GM21526 (cell line): ENCODE measurements at regions not wholly inside any gene's neighbourhood (a gene's known extent, or its start where the extent isn't known, plus 50 kb on each side); places are given as distances from the start of the nearest gene placed in this dataset.

ENCODE experiments used
- ATAC-seq: cut with Tn5 transposase; IDR thresholded peaks from one replicate; pipeline ENCODE4 v1.9.1; 2021; ENCODE audit warnings: moderate library complexity; ENCODE audit not compliant: unreplicated experiment, low FRiP score

DNA sequence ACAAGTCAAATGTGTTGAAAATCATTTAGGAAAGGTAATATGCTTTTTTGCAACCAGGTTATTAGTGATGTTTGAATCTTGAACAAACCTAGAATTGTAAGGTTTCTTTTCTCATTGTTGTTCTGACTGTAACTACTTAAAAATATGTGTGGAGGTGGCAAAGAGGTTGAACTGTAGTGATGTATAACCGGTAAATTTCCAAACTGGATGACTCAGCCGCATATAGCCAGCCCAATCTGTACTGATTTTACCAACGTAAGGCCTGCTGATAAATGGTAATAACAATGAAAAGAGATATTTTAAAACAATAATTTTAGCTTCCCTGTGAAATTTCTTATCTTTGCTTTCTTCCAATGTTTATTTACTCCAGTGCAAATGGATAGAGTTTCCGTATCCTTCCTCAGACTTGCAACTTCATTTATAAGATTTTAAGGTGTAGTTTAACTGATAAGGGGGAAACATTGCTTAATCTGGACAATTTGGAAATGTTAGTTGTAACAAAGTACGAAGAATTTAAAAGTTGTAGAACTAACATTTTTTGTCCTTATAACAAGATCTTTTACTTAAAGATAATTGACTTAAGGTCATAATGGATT lies 1170.4 kb upstream of the ZEB2 start:
- no peak for ATAC-seq

- ATAC-seq: no peak
These were observed 1169.4 kb upstream of the ZEB2 start for GRCh38 chr2:145689277-145689676.

- no peak for ATAC-seq
These were observed 1168.2 kb upstream of the ZEB2 start for GRCh38 chr2:145688156-145688555.

DNA sequence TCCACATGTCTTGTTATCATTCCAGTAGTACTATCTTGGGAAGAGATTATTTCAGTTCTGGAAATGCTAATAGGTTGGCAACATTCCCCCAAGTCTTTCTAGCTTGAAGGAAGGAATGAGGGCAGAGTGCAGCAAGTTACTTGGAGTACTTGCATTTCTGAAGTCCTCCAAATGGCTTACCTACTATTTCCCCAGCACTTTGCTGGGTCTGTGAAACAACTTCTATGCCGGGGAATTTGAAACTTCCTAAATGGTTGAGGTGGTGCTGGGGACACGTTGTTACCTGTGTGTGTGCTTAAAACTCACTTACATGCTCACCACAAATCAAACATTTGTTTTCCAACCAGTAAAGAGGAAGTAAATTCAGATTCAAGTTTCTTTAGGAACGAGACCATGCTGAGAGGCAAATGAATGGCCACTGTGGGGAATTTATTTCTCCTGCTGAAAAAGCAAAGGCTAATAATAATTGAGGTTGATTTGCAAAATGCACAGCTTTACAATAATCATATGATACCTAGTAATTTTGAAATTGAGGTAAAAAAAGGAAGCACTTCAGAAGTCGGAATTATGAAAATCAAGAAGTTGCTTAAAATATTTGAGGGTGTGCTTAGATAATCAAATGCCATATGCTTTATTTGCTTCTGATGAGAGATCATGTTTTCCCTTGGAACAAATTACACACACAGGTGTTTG lies 1167.7 kb upstream of the ZEB2 start:
- no peak for ATAC-seq

DNA sequence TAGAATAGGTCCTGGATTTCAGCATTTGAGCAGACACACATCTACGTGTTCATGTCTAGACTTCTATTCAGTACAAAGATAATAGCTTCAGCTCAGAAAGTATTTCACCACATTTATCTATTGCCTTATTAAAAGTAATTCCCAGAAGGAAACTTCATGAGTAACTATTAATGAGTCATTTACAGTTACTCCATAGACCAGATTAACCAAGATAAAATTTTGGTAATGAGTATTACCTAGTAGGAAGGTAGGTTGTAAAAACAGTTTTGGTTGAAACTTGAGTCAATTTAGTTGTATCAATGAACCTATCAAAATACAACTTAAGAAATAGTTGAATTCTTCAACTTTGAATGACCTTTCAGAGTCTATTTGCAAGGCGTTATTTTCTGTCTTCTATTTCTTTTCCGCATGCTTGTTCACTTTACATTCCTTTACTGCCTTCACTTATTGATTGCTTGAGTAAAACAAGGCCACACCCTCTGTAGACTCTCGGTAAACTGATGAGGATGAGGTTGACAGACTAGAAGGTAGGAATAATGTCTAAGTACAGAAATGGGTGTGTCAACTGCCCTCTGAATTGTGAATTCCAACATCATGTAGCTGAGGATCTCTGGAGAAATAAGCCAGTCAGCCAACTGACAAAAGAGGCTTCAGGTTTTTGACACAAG lies 1165.6 kb upstream of the ZEB2 start:
- ATAC-seq: no peak

DNA sequence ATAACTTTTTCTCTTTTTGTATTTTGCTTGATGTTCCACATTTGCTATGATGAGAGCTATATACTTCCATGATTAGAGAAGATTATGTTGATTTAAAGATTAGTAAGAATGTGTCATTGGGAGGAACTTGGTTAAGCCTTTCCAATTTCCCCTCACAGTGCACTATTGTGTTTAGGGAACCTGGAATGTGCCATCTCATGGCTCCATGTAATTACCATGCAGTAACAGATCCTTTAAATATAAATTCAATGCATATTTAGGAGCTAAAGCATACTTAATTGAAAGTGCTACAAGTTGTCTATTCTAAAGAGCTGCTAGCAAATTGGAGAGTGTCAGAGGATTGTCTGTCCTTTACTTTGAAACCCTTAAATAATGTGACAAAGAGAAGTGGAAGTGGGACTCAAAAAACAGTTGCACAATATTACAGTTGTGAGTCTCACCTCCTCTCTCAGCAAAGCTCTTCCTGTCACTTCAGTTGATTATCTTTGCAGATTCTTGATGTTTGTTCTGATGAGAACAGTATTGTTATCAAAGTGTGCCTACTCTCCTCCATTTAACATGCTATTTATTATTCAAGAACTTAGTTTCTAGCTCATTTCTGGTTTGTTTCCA lies 1162.7 kb upstream of the ZEB2 start:
- no peak for ATAC-seq

DNA sequence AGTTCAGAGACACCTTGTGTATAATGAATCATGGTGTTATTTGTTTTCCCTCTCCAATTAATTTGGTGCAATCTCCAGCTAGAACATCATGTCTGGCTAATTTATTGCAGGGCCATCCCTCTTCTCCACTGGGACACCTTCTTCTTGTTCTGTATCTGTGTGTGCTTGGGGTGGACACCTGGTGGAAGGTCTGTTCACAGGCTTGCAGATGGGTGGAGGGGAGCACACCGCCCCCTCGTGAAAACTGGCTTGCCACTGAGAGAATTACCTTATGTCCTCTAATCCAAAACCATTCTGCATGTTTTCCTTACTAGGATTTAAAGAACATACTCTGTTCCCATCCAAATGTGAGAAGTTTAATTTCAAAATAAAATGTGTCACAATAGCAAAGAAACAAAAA lies 1160.4 kb upstream of the ZEB2 start:
- ATAC-seq: no peak

DNA sequence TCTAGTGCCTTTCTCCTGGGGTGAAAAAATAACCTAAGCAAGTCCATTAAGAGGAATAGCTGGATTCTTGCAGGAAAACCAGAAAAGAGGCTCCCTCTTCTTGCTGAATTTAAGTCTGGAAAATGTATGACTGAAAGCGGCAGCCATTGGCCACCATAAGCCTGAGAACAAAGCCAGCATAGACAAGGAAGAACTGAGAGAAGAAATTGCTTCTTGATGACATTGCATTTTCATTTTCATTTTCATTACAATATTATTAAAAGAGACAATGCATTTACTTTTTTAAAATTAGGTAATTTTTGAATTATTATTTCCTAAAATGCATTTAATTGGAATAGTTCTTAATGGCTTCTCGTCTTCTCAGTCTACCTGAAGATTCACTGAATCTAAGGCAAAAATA lies 1157.5 kb upstream of the ZEB2 start:
- ATAC-seq: no peak

- ATAC-seq: no peak
These were observed 1154.8 kb upstream of the ZEB2 start for GRCh38 chr2:145674705-145675104.

GRCh38 chr2:145669301-145669700 lies 1149.4 kb upstream of the ZEB2 start:
- no peak for ATAC-seq

DNA sequence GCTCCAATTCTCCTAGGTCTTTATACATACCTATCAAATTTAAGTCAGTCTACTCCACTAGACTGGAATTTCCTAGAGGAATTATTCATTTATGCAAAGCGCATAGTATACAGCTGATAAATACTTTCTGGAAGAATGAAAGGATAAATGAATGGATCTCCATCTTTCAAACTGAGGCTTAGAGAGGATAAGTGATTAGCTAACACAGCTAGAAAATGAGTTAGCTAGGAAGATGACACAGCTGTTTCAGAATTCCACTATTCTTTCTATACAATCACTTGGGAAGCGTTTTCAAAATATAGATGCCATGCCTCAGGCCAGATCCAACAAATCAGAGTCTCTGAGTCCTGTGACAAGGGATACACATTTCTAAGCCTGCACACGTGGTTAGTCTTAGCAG lies 1146.6 kb upstream of the ZEB2 start:
- ATAC-seq: no peak

DNA sequence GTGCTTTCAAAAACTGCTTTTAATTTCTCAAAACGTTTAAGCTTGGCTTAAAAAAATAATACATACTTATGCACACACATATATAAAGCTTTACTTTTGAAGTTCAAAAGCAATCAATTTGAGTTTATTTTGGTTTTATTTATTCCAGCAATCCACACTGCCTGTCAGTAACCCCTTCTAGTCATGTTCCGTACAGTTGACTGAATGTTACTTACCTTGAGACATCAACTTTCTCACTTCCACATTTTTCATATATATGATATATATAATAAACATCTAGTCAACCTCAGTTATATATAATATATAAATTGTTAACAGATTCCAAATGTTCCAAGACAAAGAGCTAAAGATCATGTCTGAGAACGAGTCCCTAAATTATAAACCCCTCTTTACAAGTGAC lies 1137.3 kb upstream of the ZEB2 start:
- no peak for ATAC-seq

GRCh38 chr2:145655165-145655765 lies 1135.3 kb upstream of the ZEB2 start:
- ATAC-seq: no peak

- no peak for ATAC-seq
These were observed 1134.8 kb upstream of the ZEB2 start for GRCh38 chr2:145654746-145655145.

DNA sequence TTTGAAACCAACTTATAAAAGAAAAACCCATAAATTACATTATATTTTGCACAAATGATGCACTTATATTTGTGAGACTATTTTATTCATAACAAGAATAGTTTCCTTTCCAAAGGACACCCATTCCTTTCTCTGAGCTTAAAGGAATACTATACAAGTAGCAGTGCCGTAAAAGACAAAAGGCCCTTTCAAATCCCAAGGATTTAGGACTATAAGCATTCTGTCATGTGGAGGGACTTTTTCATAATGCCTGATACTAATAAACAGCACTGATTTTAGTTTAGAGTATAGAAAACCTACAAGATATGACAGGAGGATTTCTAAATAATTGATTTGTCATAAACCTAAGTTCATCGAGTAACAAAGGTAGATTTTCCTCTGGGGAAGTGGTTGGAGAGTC lies 1134.2 kb upstream of the ZEB2 start:
- no peak for ATAC-seq

DNA sequence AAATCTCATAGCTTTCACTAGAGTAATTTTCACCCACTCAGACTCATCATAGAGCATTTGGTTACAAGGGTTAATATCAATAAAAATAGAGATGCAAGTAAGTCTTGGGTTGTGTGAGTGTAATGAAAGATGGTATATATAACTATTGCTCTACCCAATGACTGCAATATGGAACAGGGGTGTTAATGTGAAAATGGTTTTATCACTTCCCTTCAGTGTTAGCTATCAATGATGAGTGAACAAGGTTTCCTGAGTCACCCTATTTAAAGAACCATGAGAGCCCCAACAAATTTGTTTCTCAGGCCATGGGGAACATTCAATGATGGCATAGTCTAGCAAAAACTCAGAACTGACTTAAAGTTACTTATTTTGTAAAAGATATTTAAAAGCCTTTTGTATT lies 1133.6 kb upstream of the ZEB2 start:
- ATAC-seq: no peak

DNA sequence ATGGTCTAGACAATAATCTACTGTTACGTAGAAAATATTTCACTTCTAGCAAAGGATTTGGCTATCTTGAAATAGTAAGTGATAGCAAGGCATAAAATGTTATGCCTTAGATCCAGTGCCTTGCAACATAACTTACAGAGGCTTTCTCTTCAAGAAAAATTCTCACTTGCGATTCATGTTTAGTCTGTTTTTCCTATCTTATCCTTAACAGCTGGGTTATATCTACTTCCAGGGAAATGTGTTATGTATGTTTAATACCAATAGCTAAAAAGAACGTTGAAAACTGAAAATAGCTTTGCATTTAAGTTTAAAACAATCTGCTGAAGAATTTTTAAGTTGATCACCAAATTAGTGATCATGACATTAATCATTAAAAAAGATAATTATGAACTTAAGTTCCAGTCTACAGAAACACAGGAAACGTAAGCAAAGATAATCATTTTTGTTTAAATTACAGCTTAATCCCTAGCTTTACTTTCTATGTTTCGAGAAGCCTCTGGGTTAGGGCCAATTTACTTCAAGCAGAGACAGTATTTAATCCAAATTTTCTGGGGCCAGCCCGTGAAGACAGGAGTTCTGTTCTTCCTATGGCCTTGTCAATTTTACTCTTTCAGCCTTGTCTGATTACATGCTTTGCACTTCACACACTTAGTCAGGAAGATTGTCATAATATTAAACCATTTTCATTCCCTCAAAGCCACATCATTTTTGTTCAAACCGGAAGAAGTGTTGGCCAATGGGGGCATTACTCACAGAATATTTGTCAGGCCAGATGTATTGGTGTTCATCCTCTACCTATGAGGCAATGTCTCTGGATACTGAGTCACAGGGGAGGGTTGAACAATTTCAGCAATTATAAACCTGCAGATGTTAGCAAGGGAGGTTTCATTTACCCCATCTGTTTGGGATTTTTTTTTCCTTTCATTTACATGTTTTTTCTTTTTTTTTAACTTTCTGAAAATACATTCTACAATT lies 1132.9 kb upstream of the ZEB2 start:
- ATAC-seq: no peak

DNA sequence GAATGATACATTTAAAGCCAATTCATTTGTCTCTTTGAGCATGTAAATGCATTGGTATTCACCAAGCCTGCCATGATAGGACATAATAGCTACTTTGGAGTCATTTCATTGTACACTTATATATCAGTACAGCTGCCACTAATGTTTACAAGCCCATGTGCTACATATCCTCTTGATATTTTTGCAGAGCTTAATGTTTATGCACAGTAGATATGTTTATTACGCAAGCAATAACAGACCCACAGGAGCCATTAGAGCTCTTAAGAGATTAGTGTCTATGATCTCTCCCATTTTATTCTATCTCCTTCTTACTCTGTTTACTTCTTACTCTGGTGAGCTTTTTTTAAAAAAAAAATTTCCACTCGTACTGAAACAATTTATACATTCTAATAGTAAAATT lies 1132.1 kb upstream of the ZEB2 start:
- no peak for ATAC-seq

GRCh38 chr2:145650226-145650625 lies 1130.3 kb upstream of the ZEB2 start:
- no peak for ATAC-seq

GRCh38 chr2:145649061-145649460 lies 1129.1 kb upstream of the ZEB2 start:
- ATAC-seq: no peak
